ENCODE measurements at regions not wholly inside any gene's neighbourhood (a gene's known extent, or its start where the extent isn't known, plus 50 kb on each side); places are given as distances from the start of the nearest gene placed in this dataset.

DNA sequence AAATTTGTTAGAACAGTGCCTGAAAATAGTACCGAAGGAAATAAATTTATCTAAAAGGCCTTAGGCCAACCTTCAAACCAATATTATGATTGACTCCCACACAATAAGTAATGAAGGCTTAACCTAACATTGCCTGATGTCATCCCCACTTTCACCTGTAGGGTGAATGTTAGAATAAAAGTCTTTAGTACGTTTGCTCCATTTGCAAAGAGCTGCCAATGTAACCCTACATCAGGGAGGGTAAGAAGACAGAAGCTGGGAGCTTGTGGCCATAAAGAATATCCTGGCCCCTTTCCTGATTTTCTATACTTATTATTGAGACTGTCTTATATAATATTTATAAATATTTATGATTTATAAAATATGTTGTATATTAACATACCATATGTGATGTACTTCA lies 661.8 kb upstream of the CXADR start:
- TF ChIP-seq POLR2AphosphoS5 (IDR thresholded peaks at IDR 0.05) (no peak), POLR2A (IDR thresholded peaks at IDR 0.05) (no peak)
- TF ChIP-seq, protein P1, sequence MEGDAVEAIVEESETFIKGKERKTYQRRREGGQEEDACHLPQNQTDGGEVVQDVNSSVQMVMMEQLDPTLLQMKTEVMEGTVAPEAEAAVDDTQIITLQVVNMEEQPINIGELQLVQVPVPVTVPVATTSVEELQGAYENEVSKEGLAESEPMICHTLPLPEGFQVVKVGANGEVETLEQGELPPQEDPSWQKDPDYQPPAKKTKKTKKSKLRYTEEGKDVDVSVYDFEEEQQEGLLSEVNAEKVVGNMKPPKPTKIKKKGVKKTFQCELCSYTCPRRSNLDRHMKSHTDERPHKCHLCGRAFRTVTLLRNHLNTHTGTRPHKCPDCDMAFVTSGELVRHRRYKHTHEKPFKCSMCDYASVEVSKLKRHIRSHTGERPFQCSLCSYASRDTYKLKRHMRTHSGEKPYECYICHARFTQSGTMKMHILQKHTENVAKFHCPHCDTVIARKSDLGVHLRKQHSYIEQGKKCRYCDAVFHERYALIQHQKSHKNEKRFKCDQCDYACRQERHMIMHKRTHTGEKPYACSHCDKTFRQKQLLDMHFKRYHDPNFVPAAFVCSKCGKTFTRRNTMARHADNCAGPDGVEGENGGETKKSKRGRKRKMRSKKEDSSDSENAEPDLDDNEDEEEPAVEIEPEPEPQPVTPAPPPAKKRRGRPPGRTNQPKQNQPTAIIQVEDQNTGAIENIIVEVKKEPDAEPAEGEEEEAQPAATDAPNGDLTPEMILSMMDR (IDR thresholded peaks at IDR 0.05): no peak

All from prostate gland (tissue), 2 donors.